LHCN-M2 (cell line): ENCODE measurements at regions not wholly inside any gene's neighbourhood (a gene's known extent, or its start where the extent isn't known, plus 50 kb on each side); places are given as distances from the start of the nearest gene placed in this dataset.

ENCODE experiments used
- DNase-seq: peaks from one replicate; pipeline ENCODE4 v3.0.0-alpha.2; 2012; ENCODE audit warnings: low read depth

GRCh38 chr15:52879904-52880303, 89.8 kb upstream of the ONECUT1 start:
- no peak for DNase-seq

DNA sequence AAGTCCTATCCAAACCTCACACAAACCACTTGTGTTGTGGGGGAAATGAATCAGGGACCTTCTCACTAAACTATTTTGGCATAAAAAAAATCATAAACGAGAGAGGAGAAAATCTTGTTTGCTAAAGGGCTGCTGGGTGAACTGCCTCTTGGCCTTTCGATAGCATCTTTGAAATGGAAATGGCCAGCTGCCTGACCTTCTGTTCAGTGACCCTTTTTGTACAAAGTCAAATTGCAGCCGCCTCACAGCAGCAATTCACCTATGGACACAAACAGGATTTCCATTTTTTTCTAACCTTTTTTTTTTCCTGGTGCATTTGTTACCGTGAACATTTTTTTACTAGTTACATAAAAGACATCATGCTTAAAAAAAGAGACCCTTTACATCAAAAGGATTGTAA, 89.0 kb upstream of the ONECUT1 start:
- no peak for DNase-seq

GRCh38 chr15:52876991-52877663, 87.0 kb upstream of the ONECUT1 start:
- DNase-seq: no peak

DNA sequence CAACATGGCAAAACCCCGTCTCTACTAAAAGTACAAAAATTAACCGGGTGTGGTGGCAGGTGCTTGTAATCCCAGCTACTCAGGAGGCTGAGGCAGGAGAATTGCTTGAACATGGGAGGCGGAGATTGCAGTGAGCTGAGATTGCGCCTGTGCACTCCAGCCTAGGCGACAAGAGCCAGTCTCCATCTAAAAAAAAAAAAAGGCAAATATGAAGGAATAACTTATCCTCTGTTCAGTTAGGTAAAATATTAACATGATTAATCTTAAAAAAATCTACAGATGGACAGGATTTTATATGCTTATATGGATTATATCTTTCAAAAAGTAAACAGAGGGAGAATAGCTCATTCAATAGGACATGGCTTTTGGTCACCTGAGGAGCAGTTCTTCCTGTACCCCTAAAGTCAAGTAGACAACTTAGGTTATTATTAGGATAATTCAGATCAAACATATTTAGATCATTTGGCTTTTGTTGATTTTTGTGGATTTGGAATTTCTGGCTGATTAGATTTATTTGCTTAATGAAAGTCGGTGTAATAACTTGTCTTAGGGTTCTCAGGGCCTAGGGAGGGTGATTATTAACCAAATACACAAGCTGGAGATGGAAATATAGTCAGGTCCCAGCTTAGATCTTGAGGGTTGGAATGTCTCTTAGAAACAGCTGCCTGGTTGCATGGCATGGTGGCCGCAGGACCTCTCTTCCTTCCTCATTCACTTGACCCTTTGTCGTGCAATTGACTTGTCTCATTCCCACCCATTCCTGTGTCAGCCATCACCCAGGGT, 82.1 kb upstream of the ONECUT1 start:
- DNase-seq: no peak

DNA sequence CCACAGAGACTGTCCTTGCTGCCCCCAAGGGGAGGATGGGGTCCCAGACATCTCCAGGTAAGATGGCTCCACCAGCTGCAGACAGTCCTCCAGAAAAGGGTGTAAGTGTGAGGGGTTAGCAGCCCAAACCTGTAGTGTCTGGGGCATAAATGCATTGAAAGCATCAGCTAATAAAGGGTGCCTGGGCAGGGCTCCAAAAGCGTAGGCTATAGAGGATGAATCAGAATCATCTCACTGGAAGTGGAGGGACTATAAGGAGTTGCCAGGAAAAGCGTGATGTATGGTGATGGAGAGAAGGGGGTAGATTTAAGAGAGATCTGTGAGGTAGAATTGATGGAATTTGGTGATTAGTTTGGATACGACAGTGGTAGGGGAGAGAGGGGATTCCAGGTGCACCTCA, 79.9 kb upstream of the ONECUT1 start:
- DNase-seq: no peak

- DNase-seq: no peak
These were observed 76.6 kb upstream of the ONECUT1 start for GRCh38 chr15:52866698-52867097.

GRCh38 chr15:52862677-52863076, 72.5 kb upstream of the ONECUT1 start:
- no peak for DNase-seq

- no peak for DNase-seq
These were observed 68.6 kb upstream of the ONECUT1 start for GRCh38 chr15:52858782-52859176.

DNA sequence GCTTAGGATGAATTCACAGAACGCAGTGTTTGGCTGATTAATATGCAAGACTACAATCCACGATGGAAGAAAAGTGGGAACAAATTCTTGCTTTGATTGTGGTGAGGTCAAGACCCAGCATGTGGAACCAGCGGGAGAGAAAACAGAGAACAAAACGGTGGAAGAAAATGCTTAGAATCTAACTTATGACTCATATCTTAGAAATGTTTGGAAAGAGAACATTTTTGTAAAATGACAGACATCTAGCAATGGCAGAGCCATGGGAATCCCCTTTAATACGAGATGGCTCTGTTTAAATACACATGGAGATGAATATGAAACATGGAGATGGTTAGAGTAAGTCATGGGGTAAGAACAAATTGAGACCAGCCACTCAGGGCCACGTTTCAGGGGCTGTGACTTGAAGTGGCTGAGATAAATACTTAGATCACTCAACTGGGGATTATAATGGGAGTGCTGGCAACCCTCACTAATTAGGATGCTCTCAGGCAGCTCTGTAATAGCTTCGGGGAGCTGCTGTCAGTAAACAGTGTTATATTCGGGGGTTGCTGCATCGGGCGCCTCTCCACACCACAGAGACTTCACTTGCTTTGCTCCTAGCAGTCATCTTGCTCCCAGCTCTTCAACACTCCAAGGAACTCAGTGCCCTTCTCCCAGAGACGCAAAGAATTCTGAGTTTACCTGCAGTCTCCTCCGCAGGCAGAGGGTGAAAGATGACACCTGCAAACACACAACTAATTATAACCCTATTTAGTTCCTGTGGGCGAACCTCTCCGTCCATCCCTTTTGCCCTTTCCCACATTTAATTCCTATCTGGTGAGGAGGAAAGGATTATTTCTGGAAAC, 68.0 kb upstream of the ONECUT1 start:
- DNase-seq: peak; percentile 32

- no peak for DNase-seq
These were observed 67.3 kb upstream of the ONECUT1 start for GRCh38 chr15:52857471-52857870.

GRCh38 chr15:52856286-52856685, 66.2 kb upstream of the ONECUT1 start:
- DNase-seq: no peak

- no peak for DNase-seq
These were observed 65.0 kb upstream of the ONECUT1 start for GRCh38 chr15:52855157-52855556.

DNA sequence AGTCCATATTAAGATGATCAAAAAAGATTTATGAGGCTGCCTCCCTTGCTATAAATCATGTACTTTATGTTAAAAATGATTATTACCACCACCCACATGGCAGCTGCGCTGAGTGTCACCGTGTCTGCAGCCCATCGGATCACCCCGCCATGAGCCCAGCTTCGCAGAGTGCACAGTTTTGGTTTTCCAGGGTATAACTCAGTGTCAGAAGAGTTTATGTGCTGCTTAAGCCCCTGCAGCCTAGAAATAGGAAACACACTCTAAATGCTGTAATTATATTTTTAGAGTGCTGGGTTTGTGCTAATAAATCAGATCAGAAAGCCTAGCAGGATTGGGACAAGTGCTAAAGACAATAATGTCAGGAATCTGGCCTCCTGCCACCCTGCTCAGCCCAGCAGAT, 54.7 kb upstream of the ONECUT1 start:
- no peak for DNase-seq
